ENCODE measurements at regions not wholly inside any gene's neighbourhood (a gene's known extent, or its start where the extent isn't known, plus 50 kb on each side); places are given as distances from the start of the nearest gene placed in this dataset.
A peak's percentile ranks its signal among the peaks of the same experiment; 100 is the strongest.
"Not testable (repeated sequence)": the region's sequence is repeated elsewhere in the genome, so short reads cannot be mapped to it uniquely, and the experiment has no call there.

GRCh38 chr5:104909803-104910202 is 1347.2 kb upstream of the NUDT12 start:
- no peak for DNase-seq

- no peak for DNase-seq
Measured at GRCh38 chr5:104904561-104904960, 1342.0 kb upstream of the NUDT12 start.

- no peak for DNase-seq
Measured at GRCh38 chr5:104903941-104904340, 1341.4 kb upstream of the NUDT12 start.

DNA sequence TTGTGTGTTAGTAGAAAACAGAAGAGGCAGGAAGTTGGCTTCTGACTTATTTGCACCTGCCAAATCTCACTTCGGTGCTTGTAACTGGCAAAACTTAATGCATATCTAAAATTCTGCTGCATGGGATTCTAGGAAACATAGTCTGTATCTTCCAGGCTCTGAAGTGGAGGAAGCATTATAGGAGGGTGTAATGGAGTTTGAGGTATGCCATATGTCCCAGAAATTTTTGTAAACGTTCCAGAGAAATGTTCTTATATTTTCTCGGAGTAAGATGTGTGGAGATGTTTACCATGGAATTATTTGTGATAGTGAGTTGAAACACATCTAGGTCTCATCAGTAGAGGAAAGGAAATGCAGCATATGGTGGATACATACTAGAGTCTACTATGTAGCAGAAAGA is 1329.0 kb upstream of the NUDT12 start:
- no peak for DNase-seq

- DNase-seq = no peak
Measured at GRCh38 chr5:104890767-104891166, 1328.2 kb upstream of the NUDT12 start.

DNA sequence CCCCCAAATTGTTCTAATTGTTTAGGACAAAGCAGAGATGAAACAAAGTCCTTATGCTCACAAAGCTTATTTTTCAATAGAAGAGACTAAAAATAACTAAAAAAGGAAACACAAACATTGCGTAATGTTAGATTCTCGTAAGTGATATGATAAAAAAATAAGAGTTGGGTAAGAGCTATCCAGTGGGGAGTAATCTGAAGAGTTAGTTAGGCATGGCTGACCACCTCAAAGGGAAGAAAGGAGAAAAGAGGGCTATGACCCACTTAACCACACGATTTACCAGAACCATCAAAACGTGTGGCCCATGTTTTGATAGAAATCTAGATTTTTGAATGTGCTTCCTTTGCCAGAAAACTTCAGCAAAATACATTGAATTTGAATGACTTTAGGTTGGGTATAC is 1296.8 kb upstream of the NUDT12 start:
- no peak for DNase-seq

GRCh38 chr5:104852099-104852498 is 1289.5 kb upstream of the NUDT12 start:
- not testable (repeated sequence) for DNase-seq

DNA sequence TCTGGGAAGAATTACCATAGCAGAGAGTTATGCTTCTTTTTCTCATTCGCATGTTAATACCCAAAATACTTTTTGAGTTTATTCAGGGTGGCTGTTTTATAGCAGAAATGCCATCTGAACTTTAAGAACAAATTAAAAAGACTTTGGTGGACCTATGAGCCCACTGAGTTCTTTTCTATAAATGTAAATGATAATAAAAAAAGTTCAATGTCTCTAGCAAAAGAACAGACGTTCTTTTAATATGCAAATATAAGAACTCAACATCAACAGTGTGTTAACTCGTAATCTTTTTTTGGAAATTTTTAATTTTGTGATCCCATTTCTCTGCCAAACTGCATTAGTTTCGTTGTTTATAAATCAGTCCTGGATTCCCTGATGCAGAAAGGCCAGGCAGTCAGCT is 1283.0 kb upstream of the NUDT12 start:
- DNase-seq = no peak

DNA sequence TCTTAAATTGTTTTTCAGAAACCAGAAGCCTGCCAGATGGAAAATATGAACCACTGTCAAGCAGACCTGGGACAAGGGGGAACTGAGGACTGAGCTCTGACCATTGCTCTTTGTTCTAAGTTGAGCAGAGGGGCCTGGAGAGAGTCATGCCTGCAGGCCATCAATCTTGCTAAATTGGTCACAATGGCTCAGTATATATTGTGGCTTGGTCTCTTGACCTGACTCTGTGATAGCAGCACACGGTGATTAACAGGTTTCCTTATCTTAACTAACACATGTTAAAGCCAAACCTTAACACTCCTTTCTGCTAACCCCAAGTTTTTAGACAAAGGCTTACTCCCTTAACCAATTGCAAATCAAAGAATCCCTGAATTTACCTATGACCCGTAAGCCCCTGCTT is 1281.2 kb upstream of the NUDT12 start:
- no peak for DNase-seq

- no peak for DNase-seq
Measured at GRCh38 chr5:104840284-104840683, 1277.7 kb upstream of the NUDT12 start.

GRCh38 chr5:104831515-104831914 is 1268.9 kb upstream of the NUDT12 start:
- DNase-seq = not testable (repeated sequence)

DNA sequence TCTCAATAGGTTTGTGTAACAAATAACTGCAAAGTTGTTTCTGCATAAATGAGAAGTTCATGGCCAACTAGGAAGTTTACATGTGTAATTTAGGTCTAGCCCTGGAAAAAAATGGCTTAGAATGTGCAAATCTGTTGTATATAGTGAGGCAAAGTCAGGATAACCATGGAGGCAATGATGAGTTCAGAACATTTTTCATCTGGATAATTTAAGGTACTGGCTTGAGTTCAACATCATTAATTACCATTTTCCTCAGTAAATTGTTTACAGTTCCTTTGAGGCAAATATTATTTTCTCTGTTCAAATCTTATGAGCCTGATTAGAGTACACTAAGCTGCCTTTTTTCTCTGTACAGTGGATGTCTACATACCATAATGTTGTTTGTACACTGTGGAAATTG is 1259.0 kb upstream of the NUDT12 start:
- DNase-seq = no peak

- no peak for DNase-seq
Measured at GRCh38 chr5:104817127-104817526, 1254.5 kb upstream of the NUDT12 start.

DNA sequence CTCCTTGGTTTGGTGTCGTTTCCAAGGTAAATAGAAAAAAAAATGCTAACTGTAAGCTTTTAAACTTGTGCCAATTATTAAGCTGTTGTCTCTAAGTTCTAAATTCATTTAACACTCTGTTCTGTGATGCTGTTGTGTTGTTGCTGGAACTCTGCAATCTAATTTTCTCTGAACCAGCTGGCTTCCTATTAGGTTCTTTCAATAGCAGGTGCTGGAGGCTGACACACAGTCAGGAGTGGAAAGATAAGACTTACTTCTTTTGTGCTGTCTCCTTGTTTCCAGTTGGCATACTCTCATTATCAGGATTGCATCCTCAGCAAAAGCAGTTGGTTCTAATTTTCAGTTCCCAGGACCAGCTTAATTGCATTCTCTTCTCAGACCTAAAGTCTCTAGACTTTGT is 1252.6 kb upstream of the NUDT12 start:
- DNase-seq = peak; percentile 40

DNA sequence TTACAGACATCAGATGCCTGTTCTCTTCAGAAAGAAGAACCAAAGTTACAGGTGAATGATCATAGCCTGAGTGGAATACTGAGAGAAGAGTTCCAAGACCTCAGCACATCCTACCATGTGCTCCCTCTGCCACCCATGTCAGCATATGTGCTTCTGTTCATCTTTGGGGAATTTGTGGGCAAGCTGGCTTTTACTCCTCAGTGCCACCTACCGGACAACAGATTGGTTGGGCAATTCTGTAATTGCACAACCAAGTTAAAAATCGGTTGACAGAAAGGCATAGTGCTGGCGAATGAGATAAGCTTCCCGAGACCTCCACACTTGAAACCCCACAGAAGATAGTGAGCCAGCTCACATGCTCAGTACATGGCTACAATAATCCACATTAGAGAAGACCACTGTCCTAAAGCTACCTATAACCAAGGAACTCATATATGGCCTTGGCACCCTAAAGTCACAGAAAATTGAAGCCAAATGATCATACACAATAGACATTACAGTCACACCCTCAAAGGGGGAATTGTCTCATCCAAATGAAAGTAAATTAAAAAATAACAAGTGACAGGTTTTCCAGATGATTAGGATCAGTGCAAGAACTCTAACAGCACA is 1238.0 kb upstream of the NUDT12 start:
- no peak for DNase-seq

DNA sequence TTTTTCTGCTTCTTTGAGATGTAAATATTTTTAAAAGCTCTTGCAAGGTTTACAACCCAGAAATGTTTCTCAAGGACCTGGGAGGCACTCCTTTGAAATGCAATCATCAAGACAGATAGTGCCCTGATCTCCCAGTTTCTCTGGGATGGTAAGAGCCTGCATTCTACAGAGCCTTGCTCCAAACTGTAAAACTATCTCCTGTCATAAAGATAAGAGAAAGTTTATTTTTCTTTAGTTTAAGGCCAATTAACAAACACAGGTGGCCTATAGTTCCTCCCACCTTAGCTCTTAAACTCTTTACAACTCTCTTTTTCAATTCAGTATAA is 1231.1 kb upstream of the NUDT12 start:
- no peak for DNase-seq

DNA sequence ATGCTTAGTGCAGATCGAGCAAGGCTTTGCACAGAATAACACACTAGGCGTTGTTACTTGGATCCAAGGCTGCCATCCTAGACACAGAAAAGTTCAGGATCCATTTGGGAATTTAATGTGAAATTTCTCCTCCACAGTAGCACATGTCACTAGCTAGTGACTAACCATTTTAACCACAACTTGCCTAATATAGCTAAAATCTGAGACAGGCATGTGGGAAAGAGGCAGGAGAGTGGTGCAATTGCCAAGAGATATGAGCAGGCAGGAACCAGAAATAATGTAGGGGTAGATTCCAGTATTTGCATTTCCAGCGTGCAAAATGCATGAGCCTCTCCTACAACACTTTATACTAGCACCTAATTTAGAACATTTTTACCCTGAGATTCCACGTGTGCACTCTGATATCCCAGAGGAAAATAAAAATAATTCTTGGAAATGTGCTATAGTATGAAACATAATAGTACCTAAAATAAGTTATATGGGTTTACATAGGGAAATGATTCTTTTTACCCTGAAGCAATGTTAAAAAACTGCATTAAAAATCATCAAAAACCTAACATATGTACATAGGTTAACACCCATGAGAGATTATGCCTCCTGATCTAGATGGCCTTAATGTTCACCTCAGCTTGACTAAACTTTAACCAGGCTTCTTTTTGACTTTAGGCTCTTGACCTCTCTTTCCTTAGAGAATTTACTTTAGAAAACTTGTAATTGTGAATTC is 1230.6 kb upstream of the NUDT12 start:
- no peak for DNase-seq

DNA sequence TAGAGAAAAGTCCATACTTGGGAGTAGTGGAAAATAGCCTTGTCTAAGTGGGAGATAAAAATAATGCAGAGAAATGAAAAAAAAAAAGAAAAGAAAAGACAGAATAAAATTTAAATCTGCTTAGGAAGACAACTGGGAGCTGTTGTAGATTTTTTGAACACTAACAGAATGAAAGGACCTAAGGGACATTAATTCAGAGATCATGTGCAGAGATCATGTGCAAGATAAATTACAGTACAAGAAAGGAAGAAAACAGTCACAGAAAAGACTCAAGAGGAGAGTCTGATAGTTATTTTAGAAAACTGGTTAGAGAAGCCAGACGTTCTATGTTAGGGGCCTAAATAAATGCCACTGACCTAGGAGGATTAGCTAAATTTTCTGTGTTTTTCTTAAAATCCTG is 1226.8 kb upstream of the NUDT12 start:
- DNase-seq = no peak

DNA sequence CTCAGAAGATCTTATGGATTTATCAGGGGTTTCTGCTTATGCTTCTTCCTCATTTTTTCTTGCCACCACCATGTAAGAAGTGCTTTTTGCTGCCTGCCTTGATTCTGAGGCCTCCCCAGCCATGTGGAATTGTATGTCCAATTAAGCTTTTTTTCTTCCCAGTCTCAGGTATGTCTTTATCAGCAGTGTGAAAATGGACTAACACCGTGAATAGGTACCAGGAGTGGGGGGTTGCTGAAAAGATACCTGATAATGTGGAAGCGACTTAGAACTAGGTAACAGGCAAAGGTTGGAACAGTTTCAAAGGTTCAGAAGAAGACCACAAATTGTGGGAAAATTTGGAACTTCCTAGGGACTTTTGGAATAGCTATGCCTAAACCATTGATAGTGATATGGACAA is 1222.5 kb upstream of the NUDT12 start:
- DNase-seq = no peak

- DNase-seq = no peak
Measured at GRCh38 chr5:104774372-104774771, 1211.8 kb upstream of the NUDT12 start.

- no peak for DNase-seq
Measured at GRCh38 chr5:104764197-104764596, 1201.6 kb upstream of the NUDT12 start.

DNA sequence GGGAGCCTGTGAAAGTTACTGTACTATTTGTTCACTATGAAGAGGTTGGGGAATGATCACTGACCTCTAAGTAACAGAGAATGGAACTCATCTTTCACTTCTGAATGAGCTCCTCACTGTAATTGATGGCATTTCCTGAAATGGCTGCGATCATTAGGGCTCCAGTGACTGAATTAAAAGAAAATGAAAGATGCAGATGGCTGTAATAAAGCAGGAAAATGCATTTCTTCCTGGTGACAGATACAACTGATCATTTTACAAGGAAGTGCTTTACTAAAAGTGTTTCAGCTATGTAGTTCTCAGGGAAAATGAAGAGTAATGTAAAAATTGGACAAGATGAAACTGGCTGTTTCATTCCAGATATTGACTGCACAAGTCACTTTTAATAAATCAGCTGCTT is 1200.6 kb upstream of the NUDT12 start:
- DNase-seq = no peak

DNA sequence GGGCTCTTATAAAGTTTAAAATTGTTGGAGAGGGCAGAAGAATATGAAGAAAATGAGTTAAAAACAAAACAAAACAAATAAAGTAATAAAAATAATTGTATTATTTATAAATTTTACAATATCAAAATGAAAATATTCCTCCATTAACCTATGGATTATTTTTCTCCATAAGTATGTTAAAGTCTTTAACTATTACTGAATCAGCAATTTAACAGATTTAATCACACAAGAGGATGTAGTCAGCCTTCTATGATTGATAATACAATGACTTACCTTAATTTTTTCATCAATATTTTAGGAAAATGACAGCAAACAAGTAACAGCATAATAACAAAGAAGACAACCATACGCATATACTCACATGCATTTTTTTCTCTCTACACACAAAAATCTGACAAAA is 1195.3 kb upstream of the NUDT12 start:
- DNase-seq = no peak

- no peak for DNase-seq
Measured at GRCh38 chr5:104755806-104756205, 1193.2 kb upstream of the NUDT12 start.

GRCh38 chr5:104754311-104754995 is 1191.9 kb upstream of the NUDT12 start:
- no peak for DNase-seq

All from DMS 273 treated with DMSO at 0.1 percent for 48 hours (cell line).